ENCODE measurements at regions not wholly inside any gene's neighbourhood (a gene's known extent, or its start where the extent isn't known, plus 50 kb on each side); places are given as distances from the start of the nearest gene placed in this dataset.

DNA sequence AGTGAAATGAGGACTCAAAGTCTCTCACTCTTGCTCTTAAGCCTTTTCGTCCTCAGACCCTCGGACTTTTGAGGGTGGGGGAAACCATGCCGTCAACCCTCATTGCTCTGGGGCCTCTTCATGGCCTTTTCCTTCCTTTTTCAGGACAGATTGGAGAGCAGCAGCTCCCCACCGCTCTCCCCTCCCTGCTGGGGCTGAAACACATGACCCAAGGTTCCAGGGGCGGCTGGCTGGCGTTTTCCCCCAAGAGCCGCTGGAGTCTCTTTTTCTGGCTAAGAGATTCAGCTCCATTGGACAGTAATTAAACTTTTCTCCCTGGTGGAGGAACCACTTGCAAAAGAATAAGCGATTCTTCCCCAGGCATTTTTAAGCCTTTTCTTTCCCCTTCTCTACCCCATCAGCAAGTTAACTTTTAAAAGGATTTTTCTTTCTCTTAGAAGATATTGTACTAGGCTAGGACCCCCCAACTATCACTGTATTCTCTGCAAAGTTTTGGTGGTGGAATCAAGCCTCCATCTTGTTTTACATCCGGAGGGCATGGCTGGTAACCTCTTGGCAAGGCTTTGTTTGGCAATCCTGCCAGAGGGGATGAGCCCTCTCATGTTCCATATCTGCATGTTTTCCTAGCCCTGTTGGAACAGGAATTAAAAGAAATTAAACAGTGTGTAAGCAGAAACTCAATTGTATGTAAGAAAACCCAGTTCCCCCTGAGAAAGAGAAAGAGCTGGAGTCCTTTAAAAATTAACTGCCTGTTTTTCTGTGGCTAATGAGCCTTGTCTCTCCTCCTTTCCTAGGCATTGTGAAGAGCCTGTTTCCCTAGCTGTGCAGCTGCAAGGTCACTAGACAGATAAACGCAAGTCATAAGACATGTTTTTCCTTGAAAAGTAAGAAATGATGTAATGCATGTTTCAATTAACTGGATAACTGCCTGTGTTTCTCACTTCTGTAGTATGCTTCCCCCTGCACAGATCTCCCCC is 100.8 kb upstream of the GPR6 start:
- TF ChIP-seq CTCF (conservative IDR thresholded peaks at IDR 0.05; ENCODE audit: low read depth in 2 of 2) (no peak), CREB1 (CRISPR knock-in tag; IDR thresholded peaks at IDR 0.05; ENCODE audit: low read depth) (no peak), EZH2 (IDR thresholded peaks at IDR 0.05; ENCODE audit: low read depth, unreplicated experiment) (no peak)

Measured in GM23338 (cell line).